ENCODE measurements at regions not wholly inside any gene's neighbourhood (a gene's known extent, or its start where the extent isn't known, plus 50 kb on each side); places are given as distances from the start of the nearest gene placed in this dataset.

- TF ChIP-seq CTCF (IDR thresholded peaks at IDR 0.05; ENCODE audit: insufficient read depth, low read length, poor library complexity, severe bottlenecking) (no peak), EZH2phosphoT487 (conservative IDR thresholded peaks at IDR 0.05; ENCODE audit: low read length) (no peak)
These were observed 63.4 kb downstream of the IGLL5 start for GRCh38 chr22:22951035-22951434.
